ENCODE measurements at regions not wholly inside any gene's neighbourhood (a gene's known extent, or its start where the extent isn't known, plus 50 kb on each side); places are given as distances from the start of the nearest gene placed in this dataset.

- ATAC-seq (no peak), DNase-seq (ENCODE audit: low spot score) (no peak)
- Histone ChIP-seq H3K4me3 (no peak overlapping the region), H3K27me3 (ENCODE audit: insufficient read depth) (no peaks in the 10 kb centered on the region), H3K4me1 (ENCODE audit: insufficient read depth) (no peaks in the 10 kb centered on the region), H3K4me2 (no peak overlapping the region), H3K79me2 (replicated peaks; ENCODE audit: insufficient read depth) (no peaks in the 10 kb centered on the region), H3F3A (replicated peaks; ENCODE audit: low read depth) (no peaks in the 10 kb centered on the region), H3K9me2 (ENCODE audit: insufficient read depth) (0 out of 2 replicates have a peak, but pooled peaks cover 9% of the 10 kb centered on the region), H3K27ac (ENCODE audit: low read depth) (no peak overlapping the region), H2AFZ (no peak overlapping the region), H3K36me3 (ENCODE audit: insufficient read depth) (no peaks in the 10 kb centered on the region), H4K20me1 (replicated peaks; ENCODE audit: insufficient read depth) (no peaks in the 10 kb centered on the region)
- TF ChIP-seq STAT1 (IDR thresholded peaks at IDR 0.05; ENCODE audit: unreplicated experiment) (no peak), JUNB (IDR thresholded peaks at IDR 0.05; ENCODE audit: unreplicated experiment) (no peak), ZNF462 (CRISPR knock-in tag; IDR thresholded peaks at IDR 0.05) (no peak), EZH2 (IDR thresholded peaks at IDR 0.05; ENCODE audit: low read depth, unreplicated experiment) (no peak), CTCF (conservative IDR thresholded peaks at IDR 0.05; ENCODE audit: low read depth in 2 of 2) (no peak), POLR2AphosphoS5 (IDR thresholded peaks at IDR 0.05; ENCODE audit: low read depth) (no peak), EZH2phosphoT487 (IDR thresholded peaks at IDR 0.05; ENCODE audit: unreplicated experiment) (no peak), ZNF331 (CRISPR knock-in tag; IDR thresholded peaks at IDR 0.05; ENCODE audit: low read depth) (no peak), REST (IDR thresholded peaks at IDR 0.05; ENCODE audit: unreplicated experiment) (no peak), NANOG (IDR thresholded peaks at IDR 0.05; ENCODE audit: borderline replicate concordance) (no peak), ZNF114 (CRISPR knock-in tag; IDR thresholded peaks at IDR 0.05) (no peak), CREB1 (CRISPR knock-in tag; IDR thresholded peaks at IDR 0.05; ENCODE audit: low read depth) (no peak), ETS1 (IDR thresholded peaks at IDR 0.05) (no peak)
- H3K9me3 Mint-ChIP-seq: peaks cover 4% of the 10 kb centered on the region; the same call in 1 of the 3 replicates
- H3K4me3 Mint-ChIP-seq: no peak overlapping the region
- H3K27ac Mint-ChIP-seq: no peak overlapping the region
- H3K36me3 Mint-ChIP-seq (ENCODE audit: low read depth): no peaks in the 10 kb centered on the region
- no peaks in the 10 kb centered on the region for H3K27me3 Mint-ChIP-seq (ENCODE audit: insufficient read depth, low read depth, poor library complexity)
- H3K4me1 Mint-ChIP-seq: no peaks in the 10 kb centered on the region
These were observed 1317.6 kb downstream of the PCDH9 start for GRCh38 chr13:65912516-65912915.

All from GM23338 (cell line).